ENCODE measurements at regions not wholly inside any gene's neighbourhood (a gene's known extent, or its start where the extent isn't known, plus 50 kb on each side); places are given as distances from the start of the nearest gene placed in this dataset.

GRCh38 chr5:2131826-2132496 is 249.2 kb upstream of the IRX4 start:
- H3K36me3 ChIP-seq: no peaks in the 10 kb centered on the region
- H3K27ac ChIP-seq: no peak overlapping the region
- intact Hi-C loops (cut with DNase I): no loop called here
- DNase-seq (no peak), ATAC-seq (no peak)
- no peak overlapping the region for H3K4me3 ChIP-seq
- no peak for TF ChIP-seq CTCF (IDR thresholded peaks at IDR 0.05)
- peaks cover 14% of the 10 kb centered on the region for H3K27me3 ChIP-seq
- no peaks in the 10 kb centered on the region for H3K4me1 ChIP-seq
- no peaks in the 10 kb centered on the region for H3K9me3 ChIP-seq

GRCh38 chr5:2131196-2131595 is 248.5 kb upstream of the IRX4 start:
- no peak for TF ChIP-seq CTCF (IDR thresholded peaks at IDR 0.05)
- intact Hi-C loops (cut with DNase I): no loop called here
- Histone ChIP-seq H3K9me3 (no peaks in the 10 kb centered on the region), H3K27ac (no peak overlapping the region), H3K27me3 (peaks cover 15% of the 10 kb centered on the region), H3K4me3 (no peak overlapping the region), H3K36me3 (no peaks in the 10 kb centered on the region), H3K4me1 (no peaks in the 10 kb centered on the region)
- ATAC-seq: no peak
- DNase-seq: no peak

- no peak overlapping the region for H3K27ac ChIP-seq
- H3K4me1 ChIP-seq: no peaks in the 10 kb centered on the region
- intact Hi-C loops (cut with DNase I): no loop called here
- ATAC-seq: no peak
- no peaks in the 10 kb centered on the region for H3K36me3 ChIP-seq
- H3K9me3 ChIP-seq: no peaks in the 10 kb centered on the region
- no peak overlapping the region for H3K4me3 ChIP-seq
- no peak for TF ChIP-seq CTCF (IDR thresholded peaks at IDR 0.05)
- peaks cover 16% of the 10 kb centered on the region for H3K27me3 ChIP-seq
- DNase-seq: no peak
Measured at GRCh38 chr5:2130361-2130760, 247.6 kb upstream of the IRX4 start.

- ATAC-seq (no peak), DNase-seq (no peak)
- peaks cover 22% of the 10 kb centered on the region for H3K27me3 ChIP-seq
- no peaks in the 10 kb centered on the region for H3K4me1 ChIP-seq
- TF ChIP-seq CTCF (IDR thresholded peaks at IDR 0.05): no peak
- H3K36me3 ChIP-seq: no peaks in the 10 kb centered on the region
- intact Hi-C loops (cut with DNase I): no loop called here
- H3K4me3 ChIP-seq: no peak overlapping the region
- no peaks in the 10 kb centered on the region for H3K9me3 ChIP-seq
- no peak overlapping the region for H3K27ac ChIP-seq
Measured at GRCh38 chr5:2129568-2130272, 247.0 kb upstream of the IRX4 start.

GRCh38 chr5:2128686-2129355 is 246.1 kb upstream of the IRX4 start:
- no peak for TF ChIP-seq CTCF (IDR thresholded peaks at IDR 0.05)
- no peak overlapping the region for H3K4me3 ChIP-seq
- ATAC-seq: no peak
- intact Hi-C loops (cut with DNase I): no loop called here
- H3K27ac ChIP-seq: no peak overlapping the region
- H3K27me3 ChIP-seq: peaks cover 25% of the 10 kb centered on the region
- DNase-seq: no peak
- no peaks in the 10 kb centered on the region for H3K36me3 ChIP-seq
- H3K4me1 ChIP-seq: no peaks in the 10 kb centered on the region
- no peaks in the 10 kb centered on the region for H3K9me3 ChIP-seq

Measured in upper lobe of right lung (tissue), 1 donor.